ENCODE measurements at regions not wholly inside any gene's neighbourhood (a gene's known extent, or its start where the extent isn't known, plus 50 kb on each side); places are given as distances from the start of the nearest gene placed in this dataset.

DNA sequence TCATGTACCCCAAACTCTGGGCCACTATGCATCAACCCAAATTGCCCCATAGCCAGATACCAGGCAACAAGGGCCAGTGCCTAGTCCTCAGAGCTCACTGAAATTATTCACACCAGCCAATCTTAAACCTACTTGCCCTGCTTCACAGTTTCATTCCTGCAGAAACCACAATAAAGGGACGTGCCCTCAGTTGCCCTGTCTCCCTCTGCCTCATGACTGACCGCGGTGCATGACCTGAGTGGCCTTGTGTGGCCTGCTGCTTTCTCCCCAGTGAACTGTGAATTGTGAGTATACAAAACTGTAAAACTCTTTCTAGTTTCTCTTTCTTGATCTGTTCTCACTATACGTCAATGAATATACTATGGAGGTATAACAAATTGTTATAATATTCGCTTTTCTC lies 490.9 kb upstream of the MIS18BP1 start:
- H3K4me2 ChIP-seq (replicated peaks; ENCODE audit: extremely low read depth, low read length, poor library complexity, severe bottlenecking): no peak overlapping the region
- DNase-seq: no peak
- H3K27me3 ChIP-seq (ENCODE audit: control insufficient read depth in 2 of 2, insufficient read depth in 2 of 2, low read length in 2 of 2): no peaks in the 10 kb centered on the region
- no peaks in the 10 kb centered on the region for H3K27me3 Mint-ChIP-seq (ENCODE audit: low read depth in 3 of 3)
- H3K9me3 Mint-ChIP-seq: peaks cover 0 to 7% (median 0%) of the 10 kb centered on the region in 7 donors
- TF ChIP-seq, protein P1, sequence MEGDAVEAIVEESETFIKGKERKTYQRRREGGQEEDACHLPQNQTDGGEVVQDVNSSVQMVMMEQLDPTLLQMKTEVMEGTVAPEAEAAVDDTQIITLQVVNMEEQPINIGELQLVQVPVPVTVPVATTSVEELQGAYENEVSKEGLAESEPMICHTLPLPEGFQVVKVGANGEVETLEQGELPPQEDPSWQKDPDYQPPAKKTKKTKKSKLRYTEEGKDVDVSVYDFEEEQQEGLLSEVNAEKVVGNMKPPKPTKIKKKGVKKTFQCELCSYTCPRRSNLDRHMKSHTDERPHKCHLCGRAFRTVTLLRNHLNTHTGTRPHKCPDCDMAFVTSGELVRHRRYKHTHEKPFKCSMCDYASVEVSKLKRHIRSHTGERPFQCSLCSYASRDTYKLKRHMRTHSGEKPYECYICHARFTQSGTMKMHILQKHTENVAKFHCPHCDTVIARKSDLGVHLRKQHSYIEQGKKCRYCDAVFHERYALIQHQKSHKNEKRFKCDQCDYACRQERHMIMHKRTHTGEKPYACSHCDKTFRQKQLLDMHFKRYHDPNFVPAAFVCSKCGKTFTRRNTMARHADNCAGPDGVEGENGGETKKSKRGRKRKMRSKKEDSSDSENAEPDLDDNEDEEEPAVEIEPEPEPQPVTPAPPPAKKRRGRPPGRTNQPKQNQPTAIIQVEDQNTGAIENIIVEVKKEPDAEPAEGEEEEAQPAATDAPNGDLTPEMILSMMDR (IDR thresholded peaks at IDR 0.05): no peak
- H3K4me3 Mint-ChIP-seq: no peak overlapping the region
- H3K79me2 ChIP-seq (ENCODE audit: insufficient read depth, low read length): no peaks in the 10 kb centered on the region
- 80% methylated on average over 1 of the region's 5 CpGs for WGBS (ENCODE audit: insufficient coverage)
- intact Hi-C loops (cut with micrococcal nuclease): no loop called here
- no peaks in the 10 kb centered on the region for H3K36me3 ChIP-seq (replicated peaks in 1 of 2; ENCODE audit: control insufficient read depth in 1 of 2, insufficient read depth in 2 of 2, low read length in 2 of 2)
- H2AFZ ChIP-seq (ENCODE audit: insufficient read depth, low read depth, low read length, poor library complexity, severe bottlenecking): no peak overlapping the region
- H3K4me1 ChIP-seq (ENCODE audit: control insufficient read depth in 1 of 2, insufficient read depth in 2 of 2, low read length in 2 of 2): no peaks in the 10 kb centered on the region
- no peaks in the 10 kb centered on the region for H3K36me3 Mint-ChIP-seq
- no peak overlapping the region for H3K27ac ChIP-seq (ENCODE audit: low read depth in 1 of 2, low read length in 2 of 2)
- no peak overlapping the region for H3K9ac ChIP-seq (ENCODE audit: insufficient read depth, low read length, poor library complexity, severe bottlenecking)
- H3K4me1 Mint-ChIP-seq: no peaks in the 10 kb centered on the region
- no peak overlapping the region for H3K4me3 ChIP-seq (replicated peaks in 1 of 3; ENCODE audit: low read depth in 2 of 3, low read length in 3 of 3)
- H4K20me1 ChIP-seq (ENCODE audit: insufficient read depth, low read length): no peaks in the 10 kb centered on the region
- peaks cover 3 to 5% of the 10 kb centered on the region in 2 donors for H3K9me3 ChIP-seq (replicated peaks in 1 of 2; ENCODE audit: control insufficient read depth in 1 of 2, insufficient read depth in 1 of 2, low read length in 2 of 2)
- no peak overlapping the region for H3K27ac Mint-ChIP-seq

DNA sequence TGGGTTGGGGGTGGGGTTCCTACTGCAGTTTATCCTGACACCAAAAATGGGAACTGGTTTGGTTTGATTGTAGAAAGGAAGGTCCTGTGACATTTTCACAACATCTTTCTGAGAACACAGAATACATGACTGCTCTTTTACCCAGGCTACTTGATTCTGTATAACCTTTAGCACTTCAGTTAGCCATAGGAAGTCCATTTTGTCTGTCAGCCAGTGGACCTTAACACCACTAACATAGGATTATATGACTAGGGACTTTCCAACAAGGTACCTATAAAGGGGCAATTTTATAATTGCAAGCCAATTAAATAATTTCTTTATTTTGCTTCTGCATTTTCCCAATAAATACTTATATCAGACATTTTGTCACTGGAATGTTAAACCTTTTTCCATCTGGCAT lies 489.2 kb upstream of the MIS18BP1 start:
- H3K36me3 ChIP-seq (replicated peaks in 1 of 2; ENCODE audit: control insufficient read depth in 1 of 2, insufficient read depth in 2 of 2, low read length in 2 of 2): no peaks in the 10 kb centered on the region
- Mint-ChIP-seq H3K4me1 (no peaks in the 10 kb centered on the region), H3K27me3 (ENCODE audit: low read depth in 3 of 3) (no peaks in the 10 kb centered on the region), H3K4me3 (no peak overlapping the region), H3K9me3 (peaks cover 0 to 5% (median 0%) of the 10 kb centered on the region in 7 donors), H3K36me3 (no peaks in the 10 kb centered on the region), H3K27ac (no peak overlapping the region)
- H3K79me2 ChIP-seq (ENCODE audit: insufficient read depth, low read length): no peaks in the 10 kb centered on the region
- H4K20me1 ChIP-seq (ENCODE audit: insufficient read depth, low read length): no peaks in the 10 kb centered on the region
- no peak overlapping the region for H3K4me3 ChIP-seq (replicated peaks in 1 of 3; ENCODE audit: low read depth in 2 of 3, low read length in 3 of 3)
- H3K4me1 ChIP-seq (ENCODE audit: control insufficient read depth in 1 of 2, insufficient read depth in 2 of 2, low read length in 2 of 2): no peaks in the 10 kb centered on the region
- H2AFZ ChIP-seq (ENCODE audit: insufficient read depth, low read depth, low read length, poor library complexity, severe bottlenecking): no peak overlapping the region
- intact Hi-C loops (cut with micrococcal nuclease): no loop called here
- no peak overlapping the region for H3K4me2 ChIP-seq (replicated peaks; ENCODE audit: extremely low read depth, low read length, poor library complexity, severe bottlenecking)
- DNase-seq: no peak
- H3K9ac ChIP-seq (ENCODE audit: insufficient read depth, low read length, poor library complexity, severe bottlenecking): no peak overlapping the region
- no peak overlapping the region for H3K27ac ChIP-seq (ENCODE audit: low read depth in 1 of 2, low read length in 2 of 2)
- TF ChIP-seq, protein P1 (IDR thresholded peaks at IDR 0.05): no peak
- H3K27me3 ChIP-seq (ENCODE audit: control insufficient read depth in 2 of 2, insufficient read depth in 2 of 2, low read length in 2 of 2): no peaks in the 10 kb centered on the region
- H3K9me3 ChIP-seq (replicated peaks in 1 of 2; ENCODE audit: control insufficient read depth in 1 of 2, insufficient read depth in 1 of 2, low read length in 2 of 2): peaks cover 3 to 11% of the 10 kb centered on the region in 2 donors

All from CD14-positive monocyte (primary cell).